SK-N-SH treated with all-trans-retinoic acid at 6 μM for 48 hours (cell line): ENCODE measurements at regions not wholly inside any gene's neighbourhood (a gene's known extent, or its start where the extent isn't known, plus 50 kb on each side); places are given as distances from the start of the nearest gene placed in this dataset.

Source experiments
- CREB5 ChIP-seq: fragments of 250-450 bp; sonication (Bioruptor Pico); IDR thresholded peaks from 2 replicates; pipeline ENCODE4 v1.5.1; 2020; ENCODE audit warnings: low read depth, mild to moderate bottlenecking, moderate library complexity
- ESRRG ChIP-seq: fragments of 250-450 bp; sonication (Bioruptor Pico); IDR thresholded peaks from 2 replicates; pipeline ENCODE4 v1.6.1; 2021; ENCODE audit warnings: mild to moderate bottlenecking
- ISL1 ChIP-seq: fragments of 250-450 bp; sonication (Bioruptor Pico); IDR thresholded peaks from 2 replicates; pipeline ENCODE4 v2.1.2; 2022; ENCODE audit warnings: mild to moderate bottlenecking, moderate library complexity
- OSR1 ChIP-seq: fragments of 250-450 bp; sonication (Bioruptor Pico); IDR thresholded peaks from 2 replicates; pipeline ENCODE4 v1.8.0; 2022; ENCODE audit warnings: moderate library complexity, mild to moderate bottlenecking, inconsistent platforms
- PATZ1 ChIP-seq: fragments of 250-450 bp; sonication (Bioruptor Pico); IDR thresholded peaks from 2 replicates; pipeline ENCODE4 v1.8.0; 2020; ENCODE audit warnings: mild to moderate bottlenecking, moderate library complexity, borderline replicate concordance
- PPARA ChIP-seq: fragments of 250-450 bp; sonication (Bioruptor Pico); IDR thresholded peaks from 2 replicates; pipeline ENCODE4 v1.5.0; 2020; ENCODE audit warnings: mild to moderate bottlenecking, borderline replicate concordance
- SNAI2 ChIP-seq: fragments of 250-450 bp; sonication (Bioruptor Pico); IDR thresholded peaks from 2 replicates; pipeline ENCODE4 v1.5.0; 2020; ENCODE audit warnings: mild to moderate bottlenecking, moderate library complexity
- TCF4 ChIP-seq: fragments of 250-450 bp; sonication (Bioruptor Pico); IDR thresholded peaks from 2 replicates; pipeline ENCODE4 v1.8.0; 2021; ENCODE audit warnings: mild to moderate bottlenecking, moderate library complexity, borderline replicate concordance
- TSHZ2 ChIP-seq: fragments of 250-450 bp; sonication (Bioruptor Pico); IDR thresholded peaks from 2 replicates; pipeline ENCODE4 v1.5.0; 2020; ENCODE audit warnings: mild to moderate bottlenecking, moderate library complexity
- ZC3H10 ChIP-seq: fragments of 250-450 bp; sonication (Bioruptor Pico); IDR thresholded peaks from 2 replicates; pipeline ENCODE4 v1.5.1; 2021; ENCODE audit warnings: mild to moderate bottlenecking, moderate library complexity
- ZFP30 ChIP-seq: fragments of 450-650 bp; formaldehyde crosslinking; IDR thresholded peaks from 2 replicates; pipeline ENCODE4 v1.5.0; 2022; ENCODE audit warnings: mild to moderate bottlenecking, moderate library complexity
- ZNF565 ChIP-seq: fragments of 450-650 bp; formaldehyde crosslinking; conservative IDR thresholded peaks from 2 replicates; pipeline ENCODE4 v1.5.0; 2020; ENCODE audit warnings: low read depth, mild to moderate bottlenecking, moderate library complexity
- ZNF70 ChIP-seq: fragments of 450-650 bp; formaldehyde crosslinking; IDR thresholded peaks from 2 replicates; pipeline ENCODE4 v1.5.0; 2020; ENCODE audit warnings: mild to moderate bottlenecking, moderate library complexity

GRCh38 chr13:89970353-89970709, 1377.2 kb upstream of the MIR17HG start:
- TF ChIP-seq ZFP30 (CRISPR knock-in tag), result no peak
- TF ChIP-seq ZNF70 (CRISPR knock-in tag), result no peak
- TF ChIP-seq ESRRG (CRISPR knock-in tag), result no peak
- TF ChIP-seq SNAI2, result no peak
- no peak for TF ChIP-seq PPARA
- no peak for TF ChIP-seq ZC3H10 (CRISPR knock-in tag)
- no peak for TF ChIP-seq CREB5 (CRISPR knock-in tag)
- no peak for TF ChIP-seq PATZ1 (CRISPR knock-in tag)
- TF ChIP-seq ISL1, result no peak
- TF ChIP-seq TCF4 (CRISPR knock-in tag), result no peak
- TF ChIP-seq TSHZ2, result no peak
- TF ChIP-seq OSR1 (CRISPR knock-in tag), result no peak
- TF ChIP-seq ZNF565 (CRISPR knock-in tag), result no peak
